ENCODE measurements at regions not wholly inside any gene's neighbourhood (a gene's known extent, or its start where the extent isn't known, plus 50 kb on each side); places are given as distances from the start of the nearest gene placed in this dataset.

DNA sequence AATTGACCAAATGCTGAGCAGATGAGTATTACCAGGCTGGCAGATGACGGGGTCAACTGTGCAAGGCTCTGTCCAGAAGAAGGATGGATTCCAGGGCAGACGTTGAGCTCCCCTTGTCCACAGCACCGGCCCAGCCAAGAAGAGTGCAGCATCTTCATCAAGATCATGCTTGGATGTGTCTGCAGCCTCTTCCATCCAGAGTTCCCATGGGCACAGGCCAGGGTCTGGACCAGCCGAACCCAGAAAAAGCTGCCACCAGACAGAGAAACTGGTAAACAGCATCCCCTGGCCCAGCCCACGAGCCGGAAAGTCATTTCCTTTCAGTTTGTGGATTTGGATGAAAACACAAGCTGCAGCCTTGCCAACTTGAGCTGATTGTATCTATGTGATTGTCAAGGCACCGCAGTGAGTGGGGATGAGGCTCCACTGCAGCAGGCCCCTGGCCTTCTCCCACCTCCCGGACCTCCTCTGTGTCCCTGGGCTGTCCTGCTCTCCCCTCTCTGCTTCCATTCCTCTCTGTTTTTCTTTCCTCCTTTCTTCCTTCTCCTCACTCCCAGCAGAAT is 321.8 kb downstream of the TCERG1L start:
- Histone ChIP-seq H3K27ac (ENCODE audit: low read depth, low read length) (no peak overlapping the region), H3K9ac (ENCODE audit: low read depth, low read length) (no peak overlapping the region), H3K27me3 (ENCODE audit: control insufficient read depth, insufficient read depth, low read length) (no peaks in the 10 kb centered on the region), H3K36me3 (ENCODE audit: control insufficient read depth, insufficient read depth, low read length) (no peaks in the 10 kb centered on the region), H3K9me3 (ENCODE audit: control insufficient read depth, insufficient read depth, low read length) (no peaks in the 10 kb centered on the region), H3K4me1 (ENCODE audit: control insufficient read depth, insufficient read depth, low read length) (no peaks in the 10 kb centered on the region), H3K4me3 (ENCODE audit: low read depth, low read length) (no peak overlapping the region)

DNA sequence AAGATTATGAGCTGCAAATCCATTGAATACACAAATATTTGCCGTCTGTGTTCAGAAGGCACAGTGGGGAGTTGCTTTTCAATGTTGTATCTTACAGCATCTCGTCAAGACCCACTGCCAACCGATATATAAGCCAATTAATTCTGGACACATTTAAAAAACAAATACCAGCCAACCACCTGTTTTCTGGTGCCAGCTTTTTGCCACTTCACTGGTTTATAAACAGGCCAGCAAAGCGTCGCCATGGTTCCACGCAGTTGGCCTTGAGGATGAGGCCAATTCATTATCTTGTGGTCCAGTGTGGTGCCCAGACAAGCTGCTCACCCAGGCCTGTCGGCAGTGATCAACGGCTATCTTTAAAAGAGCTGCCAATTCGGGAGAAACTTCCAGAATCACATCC is 321.0 kb downstream of the TCERG1L start:
- Histone ChIP-seq H3K27me3 (ENCODE audit: control insufficient read depth, insufficient read depth, low read length) (no peaks in the 10 kb centered on the region), H3K4me1 (ENCODE audit: control insufficient read depth, insufficient read depth, low read length) (no peaks in the 10 kb centered on the region), H3K4me3 (ENCODE audit: low read depth, low read length) (no peak overlapping the region), H3K36me3 (ENCODE audit: control insufficient read depth, insufficient read depth, low read length) (no peaks in the 10 kb centered on the region), H3K9ac (ENCODE audit: low read depth, low read length) (no peak overlapping the region), H3K27ac (ENCODE audit: low read depth, low read length) (no peak overlapping the region), H3K9me3 (ENCODE audit: control insufficient read depth, insufficient read depth, low read length) (no peaks in the 10 kb centered on the region)

DNA sequence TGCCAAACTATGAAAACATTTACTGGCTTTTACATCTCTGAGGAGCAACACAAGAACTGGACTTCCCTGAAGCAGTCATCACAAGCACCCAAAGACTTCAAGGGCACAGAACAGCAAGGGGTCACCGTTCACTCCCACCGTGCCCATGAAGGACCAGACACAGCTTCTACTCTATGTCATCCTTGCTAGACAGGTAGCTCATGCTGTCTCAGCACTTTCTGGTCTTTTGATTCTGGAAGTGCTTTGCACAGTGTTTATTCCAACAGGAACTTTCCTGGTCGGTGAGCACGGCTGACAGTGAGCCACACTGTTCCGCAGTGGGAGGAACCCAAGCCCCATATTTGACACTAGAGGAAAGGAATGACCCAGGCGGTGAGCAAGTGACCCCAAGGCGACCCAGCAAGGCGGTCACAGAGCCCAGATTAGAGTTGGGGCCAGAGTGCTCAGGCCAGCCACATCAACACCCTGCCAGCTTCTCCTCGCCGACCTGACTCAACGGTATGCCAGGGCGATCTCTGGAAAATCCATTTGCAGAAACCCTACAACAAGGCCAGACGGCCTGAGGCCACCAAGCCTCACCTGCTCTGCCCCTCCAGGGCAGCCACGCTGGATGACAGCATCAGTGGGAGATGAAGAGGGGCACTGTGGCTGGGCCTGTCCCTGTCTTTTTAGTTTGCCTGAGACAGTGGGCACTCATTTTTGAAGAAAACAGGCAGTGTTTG is 318.6 kb downstream of the TCERG1L start:
- H3K9ac ChIP-seq (ENCODE audit: low read depth, low read length) = no peak overlapping the region
- H3K4me3 ChIP-seq (ENCODE audit: low read depth, low read length) = no peak overlapping the region
- H3K27me3 ChIP-seq (ENCODE audit: control insufficient read depth, insufficient read depth, low read length) = no peaks in the 10 kb centered on the region
- H3K9me3 ChIP-seq (ENCODE audit: control insufficient read depth, insufficient read depth, low read length) = no peaks in the 10 kb centered on the region
- no peak overlapping the region for H3K27ac ChIP-seq (ENCODE audit: low read depth, low read length)
- no peaks in the 10 kb centered on the region for H3K4me1 ChIP-seq (ENCODE audit: control insufficient read depth, insufficient read depth, low read length)
- no peaks in the 10 kb centered on the region for H3K36me3 ChIP-seq (ENCODE audit: control insufficient read depth, insufficient read depth, low read length)

DNA sequence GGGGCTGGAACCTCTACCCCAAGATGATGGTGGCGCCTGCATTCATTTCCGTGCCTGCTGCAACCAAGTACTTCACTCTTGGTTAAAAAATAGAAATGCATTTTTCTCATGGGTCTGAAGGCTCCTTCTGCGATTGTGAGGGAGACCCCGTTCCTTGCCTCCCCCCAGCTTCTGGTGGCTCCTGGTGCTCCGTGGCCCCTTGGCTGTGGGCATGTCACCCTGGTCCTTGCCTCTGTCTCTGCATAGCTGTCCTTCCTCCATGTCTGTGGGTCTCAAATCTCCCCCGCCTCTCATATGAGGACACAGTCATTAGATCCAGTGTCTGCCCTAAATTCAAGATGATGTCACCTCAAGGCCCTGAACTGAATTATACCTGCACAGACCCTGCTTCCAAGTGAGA is 317.9 kb downstream of the TCERG1L start:
- Histone ChIP-seq H3K4me3 (ENCODE audit: low read depth, low read length) (no peak overlapping the region), H3K27me3 (ENCODE audit: control insufficient read depth, insufficient read depth, low read length) (no peaks in the 10 kb centered on the region), H3K9me3 (ENCODE audit: control insufficient read depth, insufficient read depth, low read length) (no peaks in the 10 kb centered on the region), H3K27ac (ENCODE audit: low read depth, low read length) (no peak overlapping the region), H3K4me1 (ENCODE audit: control insufficient read depth, insufficient read depth, low read length) (no peaks in the 10 kb centered on the region), H3K9ac (ENCODE audit: low read depth, low read length) (no peak overlapping the region), H3K36me3 (ENCODE audit: control insufficient read depth, insufficient read depth, low read length) (no peaks in the 10 kb centered on the region)

DNA sequence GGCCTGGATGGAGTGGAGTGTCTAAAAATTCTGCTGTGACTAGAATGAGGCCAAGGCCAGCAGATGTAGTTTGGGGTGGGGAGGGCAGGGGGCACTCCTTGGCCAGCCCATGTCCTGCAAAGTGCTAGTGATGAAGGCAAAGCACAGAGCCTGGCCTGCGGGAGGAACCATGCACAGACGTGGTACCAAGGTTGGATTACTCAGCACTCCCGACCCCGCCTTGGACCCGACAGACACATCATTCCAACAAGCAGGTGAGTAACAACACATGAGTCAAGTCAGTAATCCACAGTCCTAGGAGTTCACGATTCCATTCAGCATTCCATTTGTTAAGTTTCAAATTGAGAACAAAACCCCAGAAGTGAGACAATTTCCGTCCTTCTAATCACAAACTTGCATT is 317.3 kb downstream of the TCERG1L start:
- Histone ChIP-seq H3K4me3 (ENCODE audit: low read depth, low read length) (no peak overlapping the region), H3K4me1 (ENCODE audit: control insufficient read depth, insufficient read depth, low read length) (no peaks in the 10 kb centered on the region), H3K9me3 (ENCODE audit: control insufficient read depth, insufficient read depth, low read length) (no peaks in the 10 kb centered on the region), H3K27ac (ENCODE audit: low read depth, low read length) (no peak overlapping the region), H3K9ac (ENCODE audit: low read depth, low read length) (no peak overlapping the region), H3K36me3 (ENCODE audit: control insufficient read depth, insufficient read depth, low read length) (no peaks in the 10 kb centered on the region), H3K27me3 (ENCODE audit: control insufficient read depth, insufficient read depth, low read length) (no peaks in the 10 kb centered on the region)

DNA sequence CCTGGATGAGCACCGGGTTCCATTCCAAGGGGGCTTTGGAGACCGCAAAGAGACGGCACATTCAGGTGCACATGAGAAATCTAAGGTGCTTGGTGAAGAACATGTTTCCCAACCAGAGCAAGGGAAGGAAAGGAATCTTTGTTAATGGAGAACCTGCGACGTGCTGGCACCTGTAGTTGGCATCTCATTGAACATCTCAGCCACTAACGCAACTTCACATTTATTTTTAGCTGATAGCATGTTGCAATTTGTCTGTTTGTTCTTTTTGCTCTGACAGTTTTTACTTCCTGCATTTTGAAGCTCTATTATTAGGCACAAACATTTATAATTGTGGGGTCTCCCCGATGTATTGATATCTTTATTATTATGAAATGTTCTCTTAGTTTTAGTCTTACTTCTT is 316.7 kb downstream of the TCERG1L start:
- H3K4me1 ChIP-seq (ENCODE audit: control insufficient read depth, insufficient read depth, low read length) = no peaks in the 10 kb centered on the region
- no peak overlapping the region for H3K27ac ChIP-seq (ENCODE audit: low read depth, low read length)
- no peaks in the 10 kb centered on the region for H3K9me3 ChIP-seq (ENCODE audit: control insufficient read depth, insufficient read depth, low read length)
- H3K27me3 ChIP-seq (ENCODE audit: control insufficient read depth, insufficient read depth, low read length) = no peaks in the 10 kb centered on the region
- no peak overlapping the region for H3K4me3 ChIP-seq (ENCODE audit: low read depth, low read length)
- H3K9ac ChIP-seq (ENCODE audit: low read depth, low read length) = no peak overlapping the region
- no peaks in the 10 kb centered on the region for H3K36me3 ChIP-seq (ENCODE audit: control insufficient read depth, insufficient read depth, low read length)

DNA sequence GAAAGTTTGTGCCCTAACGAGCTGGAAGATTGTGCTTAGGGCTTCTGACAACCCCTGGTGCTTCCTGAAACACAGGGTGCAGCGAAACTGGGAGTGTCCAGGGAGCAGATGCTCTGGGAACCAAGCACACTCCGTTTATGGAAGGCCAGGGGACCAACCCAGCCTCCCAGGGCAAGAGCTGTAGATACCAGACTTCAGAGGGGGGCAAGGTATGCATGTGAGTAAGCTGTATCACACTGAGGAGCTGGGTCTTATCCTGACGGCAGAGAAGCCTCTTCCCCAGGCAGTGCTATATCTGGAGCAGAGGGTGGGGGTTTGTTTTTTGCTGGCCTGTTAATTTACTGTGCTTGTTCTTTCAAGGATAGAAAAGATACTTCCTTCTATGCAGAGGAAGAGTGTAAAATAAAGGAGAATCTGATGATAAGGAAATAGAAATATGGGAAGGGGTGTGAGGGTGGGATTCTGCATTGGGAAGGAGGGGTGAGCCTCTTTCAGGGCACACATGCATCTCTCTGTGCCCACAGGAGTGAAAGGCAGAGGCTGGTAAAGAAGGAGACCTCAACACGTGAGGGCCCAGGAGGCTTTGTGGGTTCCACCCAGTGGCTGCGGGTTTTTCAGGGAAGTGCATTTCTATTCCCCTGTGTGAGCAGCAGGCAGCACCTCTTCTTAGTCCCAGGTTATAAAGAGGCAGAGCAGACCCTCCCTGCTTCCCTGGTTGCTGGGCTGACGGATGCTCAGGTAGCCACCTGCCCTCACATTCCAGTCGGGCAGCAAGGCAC is 314.1 kb downstream of the TCERG1L start:
- Histone ChIP-seq H3K4me1 (ENCODE audit: control insufficient read depth, insufficient read depth, low read length) (peaks cover 13% of the 10 kb centered on the region), H3K27me3 (ENCODE audit: control insufficient read depth, insufficient read depth, low read length) (no peaks in the 10 kb centered on the region), H3K27ac (ENCODE audit: low read depth, low read length) (no peak overlapping the region), H3K4me3 (ENCODE audit: low read depth, low read length) (no peak overlapping the region), H3K36me3 (ENCODE audit: control insufficient read depth, insufficient read depth, low read length) (no peaks in the 10 kb centered on the region), H3K9me3 (ENCODE audit: control insufficient read depth, insufficient read depth, low read length) (no peaks in the 10 kb centered on the region), H3K9ac (ENCODE audit: low read depth, low read length) (no peak overlapping the region)

DNA sequence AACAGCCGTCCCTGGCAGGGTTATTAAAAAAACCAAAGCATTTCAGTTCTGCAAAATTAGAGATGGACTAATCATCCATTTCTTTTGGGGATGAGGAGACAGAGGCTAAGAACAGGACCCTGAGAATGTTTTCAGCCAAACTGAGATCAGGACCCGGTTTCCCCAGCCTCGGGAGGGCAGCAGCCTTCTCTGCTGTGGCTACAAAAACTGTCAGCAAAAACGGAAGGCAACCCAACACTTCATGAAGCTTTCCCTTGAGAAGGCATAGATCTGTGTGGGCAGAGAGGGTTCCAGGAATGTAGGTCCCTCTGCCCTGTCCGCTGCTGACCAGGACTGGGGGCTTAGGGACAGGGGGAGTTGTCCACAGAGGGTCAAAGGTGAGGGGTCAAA is 313.5 kb downstream of the TCERG1L start:
- Histone ChIP-seq H3K36me3 (ENCODE audit: control insufficient read depth, insufficient read depth, low read length) (no peaks in the 10 kb centered on the region), H3K4me1 (ENCODE audit: control insufficient read depth, insufficient read depth, low read length) (peaks cover 18% of the 10 kb centered on the region), H3K27me3 (ENCODE audit: control insufficient read depth, insufficient read depth, low read length) (no peaks in the 10 kb centered on the region), H3K9me3 (ENCODE audit: control insufficient read depth, insufficient read depth, low read length) (no peaks in the 10 kb centered on the region), H3K27ac (ENCODE audit: low read depth, low read length) (no peak overlapping the region), H3K4me3 (ENCODE audit: low read depth, low read length) (no peak overlapping the region), H3K9ac (ENCODE audit: low read depth, low read length) (no peak overlapping the region)

DNA sequence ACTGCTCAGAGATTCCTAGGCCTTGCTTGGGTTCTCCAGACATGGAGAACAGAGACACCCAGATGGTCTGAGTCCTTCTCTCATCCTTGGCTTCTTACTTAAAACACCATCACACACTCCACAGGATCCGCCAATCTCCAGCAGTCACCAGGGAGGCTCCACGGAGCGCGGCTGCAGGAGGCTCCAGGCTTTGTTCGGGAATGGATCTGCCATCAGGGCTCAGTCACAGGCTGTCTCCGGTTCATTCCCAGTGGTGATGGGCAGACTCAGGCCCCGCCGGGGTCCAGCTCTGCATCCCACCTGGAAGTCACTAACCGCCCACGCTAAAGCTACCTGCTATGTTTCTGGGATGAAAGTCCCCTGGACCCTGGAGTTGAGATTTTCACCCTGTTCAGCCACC is 312.9 kb downstream of the TCERG1L start:
- Histone ChIP-seq H3K27me3 (ENCODE audit: control insufficient read depth, insufficient read depth, low read length) (no peaks in the 10 kb centered on the region), H3K27ac (ENCODE audit: low read depth, low read length) (no peak overlapping the region), H3K9ac (ENCODE audit: low read depth, low read length) (no peak overlapping the region), H3K4me3 (ENCODE audit: low read depth, low read length) (no peak overlapping the region), H3K36me3 (ENCODE audit: control insufficient read depth, insufficient read depth, low read length) (no peaks in the 10 kb centered on the region), H3K4me1 (ENCODE audit: control insufficient read depth, insufficient read depth, low read length) (peaks cover 24% of the 10 kb centered on the region), H3K9me3 (ENCODE audit: control insufficient read depth, insufficient read depth, low read length) (no peaks in the 10 kb centered on the region)

DNA sequence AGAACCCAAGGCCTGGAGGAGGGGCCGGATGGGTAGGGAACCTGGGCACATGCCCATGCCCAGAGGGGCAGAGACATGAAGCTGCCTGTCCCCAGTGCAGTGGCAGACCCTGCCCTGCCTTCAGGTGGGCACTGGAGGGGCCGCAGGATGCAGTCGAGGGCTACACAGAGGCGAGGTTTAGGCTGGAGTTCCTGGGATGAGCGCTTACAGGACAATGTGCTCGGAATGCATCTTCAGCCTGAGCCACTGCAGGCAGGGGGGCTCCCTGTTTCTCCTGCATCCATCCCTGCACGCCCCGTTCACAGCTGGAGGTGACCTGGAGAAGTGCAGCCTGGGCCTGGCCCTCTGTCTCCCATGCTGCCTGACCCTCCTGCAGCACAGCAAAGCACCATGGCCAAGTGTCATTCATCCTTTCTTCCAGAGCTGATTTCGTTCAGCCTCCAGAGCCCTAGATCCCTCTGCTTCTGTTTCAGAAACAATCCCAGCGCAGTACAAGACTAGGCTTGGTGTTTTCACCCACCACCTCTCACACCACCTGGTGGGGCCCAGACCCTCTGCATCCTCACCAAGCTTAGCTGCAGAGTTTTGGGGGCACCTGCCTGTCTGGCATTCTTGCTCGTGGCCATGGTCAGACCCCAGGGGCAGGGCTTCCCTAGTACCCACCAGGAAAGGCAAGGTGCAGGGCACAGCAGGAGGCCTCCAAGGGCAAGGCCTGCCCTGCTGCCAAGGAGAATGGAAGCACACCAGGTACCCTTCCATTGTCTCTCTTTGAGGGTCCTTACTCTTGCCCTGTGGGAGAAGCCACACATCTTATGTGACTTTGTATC is 311.9 kb downstream of the TCERG1L start:
- Histone ChIP-seq H3K9me3 (ENCODE audit: control insufficient read depth, insufficient read depth, low read length) (no peaks in the 10 kb centered on the region), H3K27me3 (ENCODE audit: control insufficient read depth, insufficient read depth, low read length) (no peaks in the 10 kb centered on the region), H3K27ac (ENCODE audit: low read depth, low read length) (no peak overlapping the region), H3K4me1 (ENCODE audit: control insufficient read depth, insufficient read depth, low read length) (peaks cover 33% of the 10 kb centered on the region), H3K9ac (ENCODE audit: low read depth, low read length) (no peak overlapping the region), H3K4me3 (ENCODE audit: low read depth, low read length) (no peak overlapping the region), H3K36me3 (ENCODE audit: control insufficient read depth, insufficient read depth, low read length) (no peaks in the 10 kb centered on the region)

Data from HUES48 (cell line).